Neuronal stem cell (in vitro differentiated cells): ENCODE measurements at regions not wholly inside any gene's neighbourhood (a gene's known extent, or its start where the extent isn't known, plus 50 kb on each side); places are given as distances from the start of the nearest gene placed in this dataset.
A peak's percentile ranks its signal among the peaks of the same experiment; 100 is the strongest.

Experiments
- DNase-seq: peaks from one replicate; pipeline ENCODE4 v3.0.0-alpha.2; 2013; ENCODE audit warnings: low spot score
- H2AFZ ChIP-seq: one replicate; pipeline ENCODE4 v1.6.1; 2013; ENCODE audit warnings: mild to moderate bottlenecking, low read length, inconsistent platforms
- H2AK5ac ChIP-seq: 2 replicates; pipeline ENCODE4 v1.6.1; 2013; ENCODE audit warnings: low read depth, mild to moderate bottlenecking, inconsistent platforms, low read length, moderate library complexity, mixed read lengths
- H2BK120ac ChIP-seq: 2 replicates; pipeline ENCODE4 v1.6.1; 2013; ENCODE audit warnings: low read depth, mild to moderate bottlenecking, inconsistent platforms, low read length, moderate library complexity, mixed read lengths
- H2BK12ac ChIP-seq: one replicate; pipeline ENCODE4 v1.6.1; 2013; ENCODE audit warnings: low read length, inconsistent platforms
- H2BK15ac ChIP-seq: 2 replicates; pipeline ENCODE4 v1.6.1; 2013; ENCODE audit warnings: mild to moderate bottlenecking, low read length, inconsistent platforms, mixed read lengths
- H2BK5ac ChIP-seq: one replicate; pipeline ENCODE4 v1.6.1; 2013; ENCODE audit warnings: inconsistent platforms, mild to moderate bottlenecking, low read length, moderate library complexity
- H3K14ac ChIP-seq: one replicate; pipeline ENCODE4 v1.6.1; 2013; ENCODE audit warnings: low read length, inconsistent platforms
- H3K18ac ChIP-seq: 2 replicates; pipeline ENCODE4 v1.6.1; 2013; ENCODE audit warnings: low read length, inconsistent platforms
- H3K23ac ChIP-seq: 2 replicates; pipeline ENCODE4 v1.6.1; 2013; ENCODE audit warnings: low read depth, mild to moderate bottlenecking, mixed read lengths, low read length, inconsistent platforms; ENCODE audit not compliant: poor library complexity
- H3K27ac ChIP-seq: replicated peaks from 3 replicates; pipeline ENCODE4 v1.5.1; 2013; ENCODE audit warnings: low read length, inconsistent platforms
- H3K27me3 ChIP-seq, 3 experiments: 2 replicates each; pipeline ENCODE4 v1.6.1; 2013; ENCODE audit warnings: low read length in 3 of 3, mild to moderate bottlenecking in 2 of 3, inconsistent platforms in 1 of 3, low read depth in 1 of 3, mixed read lengths in 1 of 3, moderate library complexity in 1 of 3; ENCODE audit not compliant: control insufficient read depth in 3 of 3, insufficient read depth in 3 of 3
- H3K36me3 ChIP-seq, 2 donors: replicated peaks in 1 of 2; 2 replicates each; pipeline ENCODE4 v1.6.1; 2013; ENCODE audit warnings: low read length in 2 of 2; ENCODE audit not compliant: control insufficient read depth in 2 of 2, insufficient read depth in 2 of 2
- H3K4ac ChIP-seq: 2 replicates; pipeline ENCODE4 v1.6.1; 2013; ENCODE audit warnings: inconsistent platforms, mild to moderate bottlenecking, low read length, moderate library complexity
- H3K4me1 ChIP-seq, 2 donors: 1 replicate in 1 of 2; 2 replicates in 1 of 2; pipeline ENCODE4 v1.6.1; 2013; ENCODE audit warnings: low read length in 2 of 2, low read depth in 1 of 2; ENCODE audit not compliant: control insufficient read depth in 2 of 2, insufficient read depth in 1 of 2
- H3K4me2 ChIP-seq: one replicate; pipeline ENCODE4 v1.6.1; 2013; ENCODE audit warnings: mild to moderate bottlenecking, low read length, inconsistent platforms; ENCODE audit not compliant: insufficient read depth, poor library complexity, severe bottlenecking
- H3K4me3 ChIP-seq, 2 donors: 2 replicates each; pipeline ENCODE4 v1.5.1; 2013; ENCODE audit warnings: low read length in 2 of 2, mild to moderate bottlenecking in 2 of 2, inconsistent platforms in 1 of 2, moderate library complexity in 1 of 2
- H3K79me1 ChIP-seq: one replicate; pipeline ENCODE4 v1.6.1; 2013; ENCODE audit warnings: low read depth, mild to moderate bottlenecking, inconsistent platforms, low read length, moderate library complexity
- H3K9ac ChIP-seq: one replicate; pipeline ENCODE4 v1.6.1; 2013; ENCODE audit warnings: mild to moderate bottlenecking, low read depth, low read length, inconsistent platforms; ENCODE audit not compliant: poor library complexity
- H3K9me3 ChIP-seq, 2 donors: replicated peaks in 1 of 2; 2 replicates each; pipeline versions ENCODE3 to v1.6.1; 2013; ENCODE audit warnings: low read length in 2 of 2, mild to moderate bottlenecking in 2 of 2, inconsistent platforms in 1 of 2, low read depth in 1 of 2, mixed read lengths in 1 of 2, moderate library complexity in 1 of 2; ENCODE audit not compliant: control insufficient read depth in 2 of 2, insufficient read depth in 1 of 2
- H4K8ac ChIP-seq: one replicate; pipeline ENCODE4 v1.6.1; 2013; ENCODE audit warnings: low read depth, mild to moderate bottlenecking, inconsistent platforms, low read length, moderate library complexity
- H4K91ac ChIP-seq: one replicate; pipeline ENCODE4 v1.6.1; 2013; ENCODE audit warnings: low read length, low read depth, mild to moderate bottlenecking, inconsistent platforms; ENCODE audit not compliant: poor library complexity
- WGBS, 2 donors: extraction: QIAGEN DNeasy Blood & Tissue Kit; methylation state at CpG; one replicate each; pipeline ENCODE4 v1.1.7; 2013; ENCODE audit warnings: missing lambda C conversion rate in 2 of 2, mixed read lengths in 1 of 2; ENCODE audit not compliant: insufficient read length in 2 of 2, insufficient replicate concordance in 1 of 2; ENCODE audit errors: extremely low coverage in 2 of 2; 5-methylcytosine and 5-hydroxymethylcytosine counted together

DNA sequence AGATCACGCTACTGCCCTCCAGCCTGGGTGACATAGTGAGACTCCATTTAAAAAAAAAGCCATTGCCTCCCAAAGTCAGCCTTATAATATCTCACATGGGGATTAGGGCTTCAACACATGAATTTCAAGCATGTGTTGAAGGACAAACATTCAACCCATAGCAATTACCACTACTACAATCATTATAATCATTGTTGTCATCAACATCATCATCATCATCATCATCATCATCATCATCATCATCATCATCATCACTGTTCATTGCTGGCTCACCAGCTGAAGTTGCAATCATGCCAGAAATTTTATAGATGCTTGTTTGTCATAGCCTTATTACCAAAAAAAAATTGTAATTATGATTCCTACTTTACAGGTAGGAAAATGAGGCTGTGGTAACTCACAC, 762.9 kb downstream of the METTL15 start:
- Histone ChIP-seq H4K91ac (no peak overlapping the region), H2AFZ (no peak overlapping the region)

DNA sequence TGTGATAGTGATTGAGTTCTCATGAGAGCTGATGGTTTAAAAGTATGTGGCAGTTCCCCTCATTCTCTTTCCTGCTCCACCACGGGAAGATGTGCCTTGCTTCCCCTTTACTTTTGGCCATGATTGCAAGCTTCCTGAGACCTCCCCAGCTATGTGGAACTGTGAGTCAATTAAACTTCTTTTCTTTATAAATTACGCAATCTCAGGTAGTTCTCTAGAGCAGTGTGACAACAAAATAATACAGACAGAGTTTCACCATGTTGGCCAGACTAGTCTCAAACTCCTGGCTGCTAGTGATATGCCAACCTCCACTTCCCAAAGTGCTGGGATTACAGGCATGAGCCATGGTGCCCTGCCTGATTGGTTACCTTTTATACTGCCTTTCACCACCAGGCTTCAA, 755.2 kb downstream of the METTL15 start:
- Histone ChIP-seq H3K4me3 (no peak overlapping the region), H2AFZ (no peak overlapping the region), H2BK5ac (no peak overlapping the region), H2BK12ac (no peak overlapping the region), H4K8ac (no peak overlapping the region), H3K4ac (no peak overlapping the region), H3K23ac (no peak overlapping the region), H3K27ac (no peak overlapping the region), H3K4me1 (no peaks in the 10 kb centered on the region), H3K79me1 (no peaks in the 10 kb centered on the region), H3K27me3 (no peaks in the 10 kb centered on the region), H3K9me3 (no peaks in the 10 kb centered on the region), H3K18ac (no peak overlapping the region), H2AK5ac (no peak overlapping the region), H2BK15ac (no peak overlapping the region), H4K91ac (no peak overlapping the region), H2BK120ac (no peak overlapping the region), H3K36me3 (no peaks in the 10 kb centered on the region), H3K9ac (no peak overlapping the region), H3K4me2 (no peak overlapping the region), H3K14ac (no peak overlapping the region)
- no CpG with 5 or more reads among the region's 2 CpGs for WGBS, 2 donors
- DNase-seq, result no peak

More for the DNA sequence above, 762.9 kb downstream of the METTL15 start:
- no peak overlapping the region for H2AK5ac ChIP-seq
- H3K27me3 ChIP-seq, result no peaks in the 10 kb centered on the region
- no peak overlapping the region for H2BK5ac ChIP-seq
- no CpG with 5 or more reads among the region's 1 CpG for WGBS, 2 donors
- H3K79me1 ChIP-seq, result no peaks in the 10 kb centered on the region
- no peak overlapping the region for H3K18ac ChIP-seq
- H2BK15ac ChIP-seq, result no peak overlapping the region
- H2BK120ac ChIP-seq, result no peak overlapping the region
- H3K36me3 ChIP-seq, result no peaks in the 10 kb centered on the region
- no peak overlapping the region for H3K4me2 ChIP-seq
- H3K23ac ChIP-seq, result no peak overlapping the region
- no peak overlapping the region for H2BK12ac ChIP-seq
- no peaks in the 10 kb centered on the region for H3K9me3 ChIP-seq
- H3K27ac ChIP-seq, result no peak overlapping the region
- no peak overlapping the region for H3K9ac ChIP-seq
- H3K4me3 ChIP-seq, result no peak overlapping the region
- no peaks in the 10 kb centered on the region for H3K4me1 ChIP-seq
- DNase-seq, result no peak
- no peak overlapping the region for H3K4ac ChIP-seq
- no peak overlapping the region for H4K8ac ChIP-seq
- H3K14ac ChIP-seq, result no peak overlapping the region

DNA sequence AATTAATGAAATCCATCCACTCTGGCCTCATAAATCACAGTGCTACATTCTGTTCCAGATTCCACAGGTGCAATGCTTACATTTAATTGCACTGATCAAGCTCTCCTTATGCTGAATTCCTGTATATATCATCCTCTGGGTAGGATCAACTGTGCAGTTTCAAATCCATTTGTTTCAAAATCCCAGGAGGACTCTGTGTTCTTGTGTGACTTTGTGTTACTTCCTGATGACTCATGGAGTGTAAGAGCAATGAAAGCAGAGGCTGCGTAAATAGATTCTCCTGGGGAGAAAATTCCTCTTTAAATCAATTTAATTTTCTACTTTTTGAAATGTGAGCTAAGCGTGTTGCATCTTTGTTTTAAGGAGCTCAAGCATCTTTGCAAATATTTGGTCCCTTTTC, 752.7 kb downstream of the METTL15 start:
- no peaks in the 10 kb centered on the region for H3K27me3 ChIP-seq
- no peak overlapping the region for H2BK15ac ChIP-seq
- H3K4me2 ChIP-seq, result no peak overlapping the region
- H3K4me3 ChIP-seq, result no peak overlapping the region
- WGBS, 2 donors, result no CpG with 5 or more reads among the region's 2 CpGs
- H3K14ac ChIP-seq, result no peak overlapping the region
- DNase-seq, result no peak
- peak overlapping the region; percentile 61 for H2AFZ ChIP-seq
- H2AK5ac ChIP-seq, result no peak overlapping the region
- no peaks in the 10 kb centered on the region for H3K4me1 ChIP-seq
- H2BK120ac ChIP-seq, result no peak overlapping the region
- no peaks in the 10 kb centered on the region for H3K9me3 ChIP-seq
- H3K79me1 ChIP-seq, result no peaks in the 10 kb centered on the region
- H3K18ac ChIP-seq, result no peak overlapping the region
- no peaks in the 10 kb centered on the region for H3K36me3 ChIP-seq
- no peak overlapping the region for H3K4ac ChIP-seq
- no peak overlapping the region for H2BK12ac ChIP-seq
- H3K27ac ChIP-seq, result no peak overlapping the region
- H3K9ac ChIP-seq, result no peak overlapping the region
- no peak overlapping the region for H2BK5ac ChIP-seq
- H4K91ac ChIP-seq, result no peak overlapping the region
- no peak overlapping the region for H3K23ac ChIP-seq
- H4K8ac ChIP-seq, result no peak overlapping the region

DNA sequence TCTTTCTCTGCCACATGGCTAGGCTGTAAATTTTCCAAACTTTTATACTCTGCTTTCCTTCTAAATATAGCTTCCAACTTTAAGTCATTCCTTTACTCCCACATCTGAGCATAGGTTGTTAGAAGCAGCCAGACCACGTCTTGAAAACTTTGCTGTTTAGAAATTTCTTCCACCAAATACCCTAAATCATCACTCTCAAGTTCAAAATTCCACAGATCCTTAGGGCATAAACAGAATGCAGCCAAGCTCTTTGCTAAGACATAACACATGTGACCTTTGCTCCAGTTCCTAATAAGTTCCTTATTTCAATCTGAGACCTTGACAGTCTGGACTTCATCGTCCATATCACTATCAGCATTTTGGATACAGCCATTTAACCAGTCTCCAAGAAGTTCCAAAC, 749.9 kb downstream of the METTL15 start:
- H3K4ac ChIP-seq, result no peak overlapping the region
- no peak overlapping the region for H3K4me2 ChIP-seq
- no peaks in the 10 kb centered on the region for H3K27me3 ChIP-seq
- no peaks in the 10 kb centered on the region for H3K4me1 ChIP-seq
- no peak overlapping the region for H2AFZ ChIP-seq
- no peak for DNase-seq
- no peak overlapping the region for H2BK12ac ChIP-seq
- H3K9ac ChIP-seq, result no peak overlapping the region
- no peaks in the 10 kb centered on the region for H3K79me1 ChIP-seq
- WGBS, 2 donors, result no CpG with 5 or more reads among the region's 2 CpGs
- no peak overlapping the region for H3K23ac ChIP-seq
- H2BK15ac ChIP-seq, result no peak overlapping the region
- no peak overlapping the region for H3K27ac ChIP-seq
- H3K36me3 ChIP-seq, result no peaks in the 10 kb centered on the region
- H3K4me3 ChIP-seq, result no peak overlapping the region
- no peak overlapping the region for H4K8ac ChIP-seq
- no peaks in the 10 kb centered on the region for H3K9me3 ChIP-seq
- H3K14ac ChIP-seq, result no peak overlapping the region
- no peak overlapping the region for H2BK120ac ChIP-seq
- no peak overlapping the region for H2AK5ac ChIP-seq
- H4K91ac ChIP-seq, result no peak overlapping the region
- no peak overlapping the region for H3K18ac ChIP-seq
- H2BK5ac ChIP-seq, result no peak overlapping the region
